GM04503 (cell line): ENCODE measurements at regions not wholly inside any gene's neighbourhood (a gene's known extent, or its start where the extent isn't known, plus 50 kb on each side); places are given as distances from the start of the nearest gene placed in this dataset.

ENCODE experiments used
- DNase-seq: peaks from one replicate; pipeline ENCODE4 v3.0.0-alpha.2; 2012; ENCODE audit warnings: low read depth

DNA sequence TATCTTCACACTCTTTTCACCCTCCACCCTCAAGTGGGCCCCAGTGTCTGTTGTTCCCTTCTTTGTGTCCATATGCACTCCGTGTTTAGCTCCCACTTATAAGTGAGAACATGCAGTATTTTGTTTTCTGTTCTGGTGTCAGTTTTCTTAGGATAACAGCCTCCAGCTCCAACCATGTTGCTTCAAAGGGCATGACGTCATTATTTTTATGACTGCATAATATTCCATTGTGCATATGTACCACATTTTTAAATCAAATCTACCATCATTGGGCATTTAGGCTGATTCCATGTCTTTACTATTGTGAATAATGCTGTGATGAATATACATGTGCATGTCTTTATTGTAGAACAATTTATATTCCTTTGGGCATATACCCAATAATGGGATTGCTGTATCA lies 140.3 kb downstream of the LYPLAL1 start:
- no peak for DNase-seq

GRCh38 chr1:219312967-219313366 lies 139.3 kb downstream of the LYPLAL1 start:
- no peak for DNase-seq

DNA sequence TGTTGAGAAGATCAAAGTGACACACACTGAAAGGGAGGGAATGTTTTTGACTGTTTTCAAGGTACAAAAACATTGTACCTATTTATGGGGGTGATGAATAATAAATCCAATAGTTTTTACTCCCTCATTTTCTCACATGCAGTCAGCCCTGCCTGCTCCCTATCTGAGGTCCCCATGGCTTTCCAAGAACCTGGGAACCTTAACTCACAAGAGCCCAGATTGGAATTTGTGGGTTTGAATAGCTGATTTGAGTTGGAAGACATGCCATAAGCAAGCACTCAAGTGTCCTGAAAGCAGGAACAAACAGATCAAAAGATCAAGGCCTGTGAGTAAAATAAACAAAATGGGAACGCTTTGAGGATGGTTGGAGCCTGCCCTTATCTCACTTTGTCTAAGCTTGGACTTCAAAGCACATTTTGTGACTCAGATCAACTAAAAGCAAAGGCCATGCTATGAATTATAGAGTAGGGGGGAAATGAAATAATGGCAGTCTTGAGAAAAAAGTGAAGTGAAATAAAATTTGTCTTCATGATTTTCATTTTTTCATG lies 136.6 kb downstream of the LYPLAL1 start:
- no peak for DNase-seq

DNA sequence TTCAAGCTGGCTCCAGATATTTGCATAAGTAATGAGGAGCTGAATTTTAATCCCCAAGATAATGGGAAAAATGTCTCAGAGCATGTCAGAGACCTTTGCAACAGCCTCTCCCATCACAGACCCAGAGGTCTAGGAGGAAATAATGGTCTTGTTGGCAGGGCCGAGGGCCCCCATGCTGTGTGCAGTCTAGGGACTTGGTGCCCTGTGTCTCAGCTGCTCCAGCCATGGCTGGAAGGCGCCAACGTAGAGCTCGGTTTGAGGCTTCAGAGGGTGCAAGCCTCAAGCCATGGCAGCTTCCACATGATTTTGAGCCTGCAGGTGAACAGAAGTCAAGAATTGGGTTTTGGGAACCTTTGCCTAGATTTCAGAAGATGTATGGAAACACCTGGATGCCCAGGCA lies 134.7 kb downstream of the LYPLAL1 start:
- no peak for DNase-seq

GRCh38 chr1:219304227-219305226 lies 130.8 kb downstream of the LYPLAL1 start:
- DNase-seq, result no peak

DNA sequence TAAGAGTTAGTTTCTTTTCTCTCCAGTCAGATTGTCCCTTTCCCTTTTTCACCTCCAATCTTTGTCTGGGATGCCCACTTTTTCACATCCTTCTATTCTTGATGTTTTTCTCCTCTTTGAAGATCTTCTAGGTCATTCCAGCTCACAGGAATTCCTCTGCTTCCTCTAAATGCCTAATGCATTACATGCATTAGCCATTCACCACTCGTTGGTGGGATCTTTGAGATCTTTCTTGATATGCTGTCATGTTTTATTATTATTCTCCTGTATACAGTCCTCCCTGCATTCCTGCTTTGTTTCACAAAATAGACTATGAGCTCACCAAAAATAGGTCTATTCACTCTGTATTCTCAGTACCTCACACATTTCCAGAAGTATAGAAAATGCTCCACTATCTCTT lies 129.0 kb downstream of the LYPLAL1 start:
- DNase-seq, result no peak

GRCh38 chr1:219299420-219299819 lies 125.7 kb downstream of the LYPLAL1 start:
- no peak for DNase-seq

GRCh38 chr1:219298571-219299148 lies 125.0 kb downstream of the LYPLAL1 start:
- DNase-seq, result peak; percentile 31

- DNase-seq, result no peak
These were observed 123.0 kb downstream of the LYPLAL1 start for GRCh38 chr1:219296430-219297355.

- DNase-seq, result no peak
These were observed 120.6 kb downstream of the LYPLAL1 start for GRCh38 chr1:219294251-219294650.

GRCh38 chr1:219293410-219293809 lies 119.7 kb downstream of the LYPLAL1 start:
- DNase-seq, result no peak

GRCh38 chr1:219292999-219293398 lies 119.3 kb downstream of the LYPLAL1 start:
- no peak for DNase-seq

GRCh38 chr1:219292341-219292740 lies 118.7 kb downstream of the LYPLAL1 start:
- no peak for DNase-seq

DNA sequence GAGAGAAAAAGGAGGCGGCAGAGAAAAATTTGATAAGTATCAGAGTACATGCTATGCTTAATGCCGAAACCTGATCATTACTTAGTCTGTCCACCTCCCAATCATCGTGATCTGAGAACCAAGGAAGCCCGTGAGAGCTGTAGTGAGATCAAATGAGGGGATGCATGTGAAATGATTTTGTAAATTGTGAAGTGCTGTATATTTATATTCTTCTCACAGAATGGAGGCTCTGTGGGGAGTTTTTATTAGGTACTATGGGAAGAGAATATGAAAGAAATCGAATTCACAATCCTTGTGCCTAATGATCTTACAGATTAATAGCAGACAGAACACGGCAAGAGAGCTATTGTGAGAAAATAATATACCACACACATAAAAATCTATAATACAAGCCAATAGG lies 115.5 kb downstream of the LYPLAL1 start:
- no peak for DNase-seq

GRCh38 chr1:219283541-219283940 lies 109.9 kb downstream of the LYPLAL1 start:
- DNase-seq, result no peak

DNA sequence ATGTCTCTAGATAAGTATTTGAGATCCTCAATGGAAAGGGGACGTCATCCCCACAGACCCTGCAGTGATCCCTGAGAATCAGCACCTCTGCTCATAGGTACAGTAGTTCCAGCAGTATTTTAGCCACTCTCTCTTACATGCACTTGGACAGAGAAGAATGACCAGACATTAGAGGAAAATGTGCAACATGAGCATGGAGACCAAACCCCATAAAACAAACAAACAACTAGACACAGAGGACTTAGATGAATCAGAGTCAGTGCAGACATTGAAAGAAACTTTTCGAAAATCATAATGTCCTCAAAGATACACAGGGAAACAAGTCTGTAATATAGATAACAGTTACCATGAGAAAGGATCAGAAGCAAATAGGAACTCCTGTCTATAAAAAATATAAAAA lies 108.2 kb downstream of the LYPLAL1 start:
- no peak for DNase-seq

DNA sequence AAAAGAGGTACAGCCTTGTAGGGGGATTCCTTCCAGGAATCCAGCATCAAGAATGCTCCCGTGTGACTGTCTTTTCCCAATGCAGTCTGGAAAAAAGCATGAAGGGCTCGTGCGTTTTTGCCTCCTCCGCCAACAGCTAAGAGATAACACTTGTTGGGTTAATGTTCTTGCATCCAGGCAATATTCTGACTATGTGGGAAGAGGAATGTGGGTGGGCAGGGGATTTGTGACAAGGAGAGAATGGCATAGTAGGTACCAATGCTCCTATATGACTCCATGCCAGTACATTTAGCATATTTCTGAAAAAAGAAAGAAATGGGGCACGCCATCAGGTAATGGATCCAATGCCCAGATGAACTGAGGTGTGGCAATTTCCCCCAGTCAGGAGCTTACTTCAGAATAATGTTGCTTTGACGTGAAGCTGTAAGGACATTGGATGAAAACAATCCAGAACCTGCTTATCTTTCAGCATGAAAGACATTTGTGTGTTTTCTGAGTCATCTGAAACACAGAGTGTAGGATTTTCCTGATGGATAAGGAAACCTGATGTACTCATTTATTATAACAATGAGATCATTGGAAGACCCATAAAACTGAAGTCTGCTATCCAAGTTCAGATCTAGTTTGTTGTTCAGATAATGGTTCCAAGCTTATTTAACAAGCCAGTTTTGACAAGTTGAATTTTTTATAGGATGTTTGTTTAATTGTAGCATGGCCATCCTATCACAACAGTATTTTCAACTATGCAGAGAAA lies 105.5 kb downstream of the LYPLAL1 start:
- DNase-seq, result no peak

GRCh38 chr1:219278288-219278687 lies 104.6 kb downstream of the LYPLAL1 start:
- DNase-seq, result no peak

DNA sequence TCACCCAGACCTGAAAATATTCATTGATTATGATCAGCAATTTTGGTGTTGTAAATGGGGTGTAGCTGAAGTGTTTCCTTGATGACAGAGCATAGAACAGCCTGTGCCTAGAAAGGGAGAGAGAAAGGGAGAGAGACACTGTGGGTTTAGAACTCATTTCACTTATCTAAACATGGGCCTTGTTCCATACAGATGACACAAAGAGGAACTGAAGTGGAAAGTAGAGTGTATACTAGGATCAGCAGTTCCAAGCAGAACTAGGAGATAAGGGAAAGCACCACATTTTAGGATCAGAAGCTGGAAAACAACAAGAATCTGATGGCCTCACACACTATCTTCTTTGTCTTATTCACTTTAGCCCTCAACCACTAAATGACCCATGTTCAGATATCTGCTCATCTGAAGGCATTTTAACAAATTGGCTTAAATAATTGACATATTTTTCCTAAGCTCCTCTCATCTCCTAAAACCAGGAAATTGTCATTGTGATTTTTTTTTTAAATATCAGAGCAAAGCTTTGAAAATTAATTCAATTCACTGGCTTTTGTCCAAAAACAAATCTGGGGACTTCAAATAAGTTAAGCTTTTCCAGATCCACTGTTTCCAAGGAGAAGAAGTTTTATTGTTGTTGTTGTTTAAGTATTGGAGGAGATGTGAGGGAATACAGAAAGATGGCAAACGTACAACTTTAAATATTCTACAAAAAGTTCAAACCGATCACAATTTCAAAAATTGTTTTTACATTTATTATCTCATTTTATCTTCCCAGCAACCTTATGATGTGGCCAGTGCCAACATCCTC lies 103.8 kb downstream of the LYPLAL1 start:
- no peak for DNase-seq

DNA sequence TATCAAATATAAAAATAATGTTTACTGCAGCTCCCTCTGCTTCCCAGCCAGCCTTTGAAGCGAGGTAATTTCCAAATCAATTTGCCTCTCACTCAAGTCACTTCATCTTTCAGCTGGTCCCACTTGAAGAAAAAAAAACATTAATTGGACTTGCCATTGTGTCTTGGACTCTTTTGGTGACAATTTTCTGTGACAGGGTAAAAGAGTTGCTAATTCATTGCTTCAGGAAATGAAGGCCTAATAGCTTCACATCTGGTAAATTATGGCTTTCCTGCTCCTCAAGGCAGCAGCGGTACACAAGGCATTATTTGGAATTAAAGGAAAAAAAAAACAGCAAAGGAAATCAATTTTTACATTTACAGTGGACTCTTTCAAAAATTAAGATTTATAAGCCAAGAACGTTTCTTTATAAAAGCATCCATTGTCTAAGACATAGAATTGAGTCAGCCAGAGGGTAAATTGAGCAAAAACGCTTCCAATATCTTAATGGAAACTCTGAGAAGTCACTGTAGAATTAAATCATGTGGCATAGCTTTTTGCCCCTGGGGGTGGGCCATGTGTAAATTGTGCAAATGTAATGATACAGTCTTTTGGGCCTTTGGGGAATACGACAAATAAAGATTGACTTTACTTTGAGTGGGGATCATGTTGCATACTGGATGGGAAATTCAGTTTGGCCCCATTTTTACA lies 102.5 kb downstream of the LYPLAL1 start:
- DNase-seq, result no peak
